SKM-1 (cell line): ENCODE measurements at regions not wholly inside any gene's neighbourhood (a gene's known extent, or its start where the extent isn't known, plus 50 kb on each side); places are given as distances from the start of the nearest gene placed in this dataset.

ENCODE experiments used
- DNase-seq: peaks from one replicate; lab custom pipeline; 2025; ENCODE audit not compliant: unreplicated experiment; lab: John Stamatoyannopoulos, UW

- no peak for DNase-seq
Observed at GRCh38 chr2:231644426-231644825, 51.8 kb downstream of the TEX44 start.

- DNase-seq: no peak
Observed at GRCh38 chr2:231646476-231646875, 53.8 kb downstream of the TEX44 start.

- peak; percentile 12 for DNase-seq
Observed at GRCh38 chr2:231648579-231649174, 56.0 kb downstream of the TEX44 start.

GRCh38 chr2:231651561-231651960 lies 56.8 kb upstream of the PTMA start:
- DNase-seq: peak; percentile 13

GRCh38 chr2:231655488-231655887 lies 52.8 kb upstream of the PTMA start:
- DNase-seq: no peak

- DNase-seq: no peak
Observed at GRCh38 chr2:231655894-231656293, 52.4 kb upstream of the PTMA start.
